ENCODE measurements at regions not wholly inside any gene's neighbourhood (a gene's known extent, or its start where the extent isn't known, plus 50 kb on each side); places are given as distances from the start of the nearest gene placed in this dataset.
"Not testable (repeated sequence)": the region's sequence is repeated elsewhere in the genome, so short reads cannot be mapped to it uniquely, and the experiment has no call there.

- no peaks in the 10 kb centered on the region for H3K36me3 ChIP-seq (replicated peaks; ENCODE audit: low read depth, low read length)
- H3K27ac ChIP-seq (ENCODE audit: low read length), result no peak overlapping the region
Measured at GRCh38 chr15:62666046-62666445, 376.5 kb upstream of the TPM1 start.

DNA sequence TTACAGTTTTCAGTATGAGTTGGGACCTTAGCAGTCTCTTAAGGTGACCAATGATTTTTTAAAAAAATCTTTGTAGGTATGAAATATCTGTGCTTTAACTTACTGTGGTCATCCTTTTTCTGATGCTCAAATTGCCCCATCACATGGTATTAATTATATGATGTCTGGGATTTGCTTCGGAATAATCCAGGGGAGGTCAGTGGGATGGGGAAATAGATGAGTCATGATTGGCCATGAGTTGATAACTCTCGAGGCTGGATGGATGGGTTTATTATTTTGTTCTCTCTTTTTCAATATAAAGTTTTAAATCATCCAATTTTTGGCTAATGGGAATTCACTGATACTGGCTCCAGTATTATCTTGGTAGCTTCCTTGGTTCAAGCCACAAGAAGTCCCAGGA lies 370.3 kb upstream of the TPM1 start:
- Histone ChIP-seq H3K4me1 (ENCODE audit: low read length) (no peaks in the 10 kb centered on the region), H2AFZ (ENCODE audit: low read depth, low read length) (no peak overlapping the region), H3K27me3 (ENCODE audit: low read depth, low read length) (no peaks in the 10 kb centered on the region), H3K4me3 (ENCODE audit: low read length) (no peak overlapping the region), H3K9ac (ENCODE audit: low read length) (no peak overlapping the region), H3K79me2 (ENCODE audit: low read length) (no peaks in the 10 kb centered on the region), H3K36me3 (replicated peaks; ENCODE audit: low read depth, low read length) (no peaks in the 10 kb centered on the region), H4K20me1 (ENCODE audit: insufficient read depth, low read length) (no peaks in the 10 kb centered on the region), H3K4me2 (ENCODE audit: low read length) (no peak overlapping the region), H3K9me3 (ENCODE audit: insufficient read depth, low read length) (no peaks in the 10 kb centered on the region), H3K27ac (ENCODE audit: low read length) (no peak overlapping the region)
- TF ChIP-seq EZH2phosphoT487 (IDR thresholded peaks at IDR 0.05; ENCODE audit: low read depth) (no peak), CTCF (IDR thresholded peaks at IDR 0.05; ENCODE audit: low read depth, low read length) (no peak)

More at GRCh38 chr15:62666046-62666445, 376.5 kb upstream of the TPM1 start:
- no peaks in the 10 kb centered on the region for H4K20me1 ChIP-seq (ENCODE audit: insufficient read depth, low read length)
- H3K4me1 ChIP-seq (ENCODE audit: low read length), result no peaks in the 10 kb centered on the region
- H3K4me2 ChIP-seq (ENCODE audit: low read length), result no peak overlapping the region
- H2AFZ ChIP-seq (ENCODE audit: low read depth, low read length), result no peak overlapping the region
- no peak for TF ChIP-seq CTCF (IDR thresholded peaks at IDR 0.05; ENCODE audit: low read depth, low read length)
- no peak for TF ChIP-seq EZH2phosphoT487 (IDR thresholded peaks at IDR 0.05; ENCODE audit: low read depth)
- H3K4me3 ChIP-seq (ENCODE audit: low read length), result no peak overlapping the region
- H3K27me3 ChIP-seq (ENCODE audit: low read depth, low read length), result no peaks in the 10 kb centered on the region
- no peaks in the 10 kb centered on the region for H3K79me2 ChIP-seq (ENCODE audit: low read length)
- no peaks in the 10 kb centered on the region for H3K9me3 ChIP-seq (ENCODE audit: insufficient read depth, low read length)
- no peak overlapping the region for H3K9ac ChIP-seq (ENCODE audit: low read length)

GRCh38 chr15:62676891-62677290 lies 365.7 kb upstream of the TPM1 start:
- TF ChIP-seq EZH2phosphoT487 (IDR thresholded peaks at IDR 0.05; ENCODE audit: low read depth) (no peak), CTCF (IDR thresholded peaks at IDR 0.05; ENCODE audit: low read depth, low read length) (no peak)
- Histone ChIP-seq H3K4me2 (ENCODE audit: low read length) (no peak overlapping the region), H3K9ac (ENCODE audit: low read length) (no peak overlapping the region), H2AFZ (ENCODE audit: low read depth, low read length) (no peak overlapping the region), H3K36me3 (replicated peaks; ENCODE audit: low read depth, low read length) (no peaks in the 10 kb centered on the region), H3K27me3 (ENCODE audit: low read depth, low read length) (no peaks in the 10 kb centered on the region), H3K27ac (ENCODE audit: low read length) (no peak overlapping the region), H3K79me2 (ENCODE audit: low read length) (no peaks in the 10 kb centered on the region), H3K4me1 (ENCODE audit: low read length) (no peaks in the 10 kb centered on the region), H3K9me3 (ENCODE audit: insufficient read depth, low read length) (no peaks in the 10 kb centered on the region), H4K20me1 (ENCODE audit: insufficient read depth, low read length) (no peaks in the 10 kb centered on the region), H3K4me3 (ENCODE audit: low read length) (no peak overlapping the region)

DNA sequence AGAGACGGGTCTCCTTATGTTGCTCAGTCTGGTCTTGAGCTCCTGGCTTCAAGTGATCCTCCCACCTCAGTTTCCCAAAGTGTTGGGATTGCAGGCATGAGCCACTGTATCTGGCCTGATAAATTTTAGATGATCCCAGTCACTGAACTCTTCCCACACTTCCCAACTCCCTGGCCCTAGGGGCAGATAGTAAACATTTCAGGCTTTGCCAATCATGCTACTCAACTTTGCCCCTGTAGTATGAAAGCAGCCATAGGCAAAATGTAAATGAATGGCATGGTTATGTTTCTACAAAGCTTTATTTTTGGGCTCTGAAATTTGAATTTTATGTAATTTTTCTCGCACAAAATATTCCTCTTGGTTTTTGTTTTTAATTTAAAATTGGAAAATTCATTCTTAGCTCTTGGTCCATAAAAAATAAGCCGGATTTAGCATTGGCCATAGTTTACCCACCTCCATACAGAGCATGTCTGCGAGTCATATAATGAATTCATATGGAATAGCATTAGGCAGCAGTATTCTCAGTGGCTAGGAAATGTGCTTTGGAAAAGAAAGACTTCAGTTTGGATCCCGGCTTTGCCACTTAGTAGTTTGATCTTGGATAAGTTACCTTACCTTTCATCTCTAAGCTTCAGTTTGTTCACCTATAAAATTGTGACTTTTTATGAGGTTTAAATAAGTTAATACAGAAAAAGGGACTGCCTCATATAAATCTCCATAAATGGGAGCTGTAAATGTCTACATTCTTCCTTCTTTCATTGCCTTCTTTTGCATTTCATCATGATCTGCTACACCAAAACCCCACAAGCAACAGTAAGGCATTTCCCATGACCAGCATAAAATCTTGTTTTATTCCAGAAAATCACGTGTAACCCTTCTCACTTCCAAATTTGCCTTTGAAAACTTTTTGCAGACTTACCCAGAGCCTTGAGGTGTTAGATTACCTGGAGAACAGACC lies 360.3 kb upstream of the TPM1 start:
- H3K4me3 ChIP-seq (ENCODE audit: low read length), result no peak overlapping the region

GRCh38 chr15:62683192-62683591 lies 359.4 kb upstream of the TPM1 start:
- H4K20me1 ChIP-seq (ENCODE audit: insufficient read depth, low read length); H3K79me2 ChIP-seq (ENCODE audit: low read length); H3K27ac ChIP-seq (ENCODE audit: low read length); H3K4me3 ChIP-seq (ENCODE audit: low read length); H3K27me3 ChIP-seq (ENCODE audit: low read depth, low read length); H3K4me1 ChIP-seq (ENCODE audit: low read length); H2AFZ ChIP-seq (ENCODE audit: low read depth, low read length); H3K4me2 ChIP-seq (ENCODE audit: low read length); H3K36me3 ChIP-seq (replicated peaks; ENCODE audit: low read depth, low read length); H3K9ac ChIP-seq (ENCODE audit: low read length); H3K9me3 ChIP-seq (ENCODE audit: insufficient read depth, low read length): not testable (repeated sequence)

More for the DNA sequence above, 360.3 kb upstream of the TPM1 start:
- Histone ChIP-seq H3K27me3 (ENCODE audit: low read depth, low read length) (no peaks in the 10 kb centered on the region), H3K79me2 (ENCODE audit: low read length) (no peaks in the 10 kb centered on the region), H3K27ac (ENCODE audit: low read length) (no peak overlapping the region), H3K36me3 (replicated peaks; ENCODE audit: low read depth, low read length) (no peaks in the 10 kb centered on the region), H3K9ac (ENCODE audit: low read length) (no peak overlapping the region), H3K9me3 (ENCODE audit: insufficient read depth, low read length) (no peaks in the 10 kb centered on the region), H4K20me1 (ENCODE audit: insufficient read depth, low read length) (no peaks in the 10 kb centered on the region), H2AFZ (ENCODE audit: low read depth, low read length) (no peak overlapping the region), H3K4me1 (ENCODE audit: low read length) (0 out of 2 replicates have a peak, but pooled peaks cover 4% of the 10 kb centered on the region), H3K4me2 (ENCODE audit: low read length) (no peak overlapping the region)
- no peak for TF ChIP-seq EZH2phosphoT487 (IDR thresholded peaks at IDR 0.05; ENCODE audit: low read depth)

Data from OCI-LY3 (cell line).